DMS79 (cell line): ENCODE measurements at regions not wholly inside any gene's neighbourhood (a gene's known extent, or its start where the extent isn't known, plus 50 kb on each side); places are given as distances from the start of the nearest gene placed in this dataset.

Experiments
- DNase-seq: peaks from one replicate; lab custom pipeline; 2025; lab: John Stamatoyannopoulos, UW

DNA sequence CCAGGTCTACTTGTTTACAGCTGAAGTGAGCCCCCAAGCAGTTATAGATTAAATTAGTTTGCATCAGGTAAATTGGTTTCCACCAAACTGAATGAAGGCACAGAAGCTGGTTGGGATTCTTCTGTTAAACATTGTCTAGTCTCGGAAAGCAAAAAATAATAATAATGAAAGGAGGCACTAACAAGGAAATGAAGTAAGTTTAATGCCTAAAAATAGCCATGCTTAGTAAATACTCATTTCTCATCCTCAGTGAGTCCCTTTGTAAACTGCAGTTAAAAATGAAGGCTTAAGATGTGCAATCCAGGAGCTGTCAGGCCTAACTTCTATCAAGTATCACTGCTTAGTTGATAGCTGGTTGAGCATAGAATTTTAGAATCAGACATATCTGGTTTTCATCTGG is 113.5 kb downstream of the BTG1 start:
- DNase-seq, result no peak

- DNase-seq, result no peak
Measured at GRCh38 chr12:92030618-92031017, 115.0 kb downstream of the BTG1 start.

DNA sequence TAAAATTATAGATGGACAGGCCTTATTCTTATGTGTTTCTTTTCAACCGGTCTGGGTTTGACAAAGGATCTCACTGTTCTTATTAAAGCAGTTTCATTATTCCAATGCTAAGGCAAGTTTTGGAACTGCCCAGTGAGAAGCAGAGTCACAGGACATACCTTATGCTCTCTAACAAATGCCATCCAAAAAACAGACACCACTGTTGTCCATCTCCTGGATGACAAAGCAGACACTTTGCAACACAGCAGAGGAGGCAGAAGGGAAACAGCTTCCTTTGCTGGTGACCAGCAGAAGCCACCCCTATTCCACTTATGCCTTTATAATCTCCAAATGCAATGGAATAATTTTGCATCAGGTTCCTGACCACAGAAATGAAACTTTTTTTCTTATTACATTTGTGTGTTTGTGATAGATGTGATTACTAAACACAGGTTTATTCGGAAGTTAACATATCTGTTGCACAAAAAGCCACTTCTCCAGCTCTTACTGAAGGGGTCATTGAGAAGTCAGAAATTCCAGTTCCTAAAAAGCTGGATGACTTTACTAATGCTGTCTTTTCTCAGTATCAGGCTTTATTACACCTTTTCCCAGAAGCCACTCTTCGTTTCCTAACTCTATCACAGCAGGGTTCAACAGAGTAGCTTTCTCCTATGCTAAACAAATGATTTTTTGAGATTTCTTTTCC is 115.6 kb downstream of the BTG1 start:
- no peak for DNase-seq

DNA sequence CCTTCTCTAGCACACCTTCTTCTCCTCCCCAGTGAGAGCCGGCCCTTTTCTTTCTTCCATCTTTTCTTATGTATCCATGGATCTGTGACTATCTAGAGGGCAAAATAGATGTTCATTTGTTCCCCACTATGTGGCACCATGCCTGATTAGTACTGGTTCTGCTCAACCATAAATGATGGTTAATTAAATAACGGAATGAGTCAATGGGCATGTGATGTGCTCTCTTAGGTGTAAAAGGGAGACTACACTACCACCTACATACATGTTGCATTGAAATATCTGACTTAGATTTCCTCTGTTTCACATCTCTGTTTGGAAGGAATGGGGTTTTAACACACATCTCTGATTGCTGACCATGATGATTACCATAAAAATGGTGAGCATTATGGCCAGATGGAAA is 116.5 kb downstream of the BTG1 start:
- DNase-seq, result no peak

DNA sequence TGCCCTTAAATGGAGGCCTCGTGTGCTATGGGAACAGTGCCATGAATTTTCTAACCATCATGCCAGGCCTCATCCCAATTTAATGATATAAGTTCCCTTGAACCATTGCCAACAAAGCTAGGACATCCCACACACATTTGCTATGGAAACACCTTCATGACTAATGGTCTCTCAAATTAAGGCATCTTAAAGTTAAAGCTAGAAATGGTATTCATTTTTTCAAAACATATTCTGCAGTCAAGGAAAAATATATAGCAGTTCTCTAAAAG is 117.3 kb downstream of the BTG1 start:
- no peak for DNase-seq

GRCh38 chr12:92027701-92028440 is 117.8 kb downstream of the BTG1 start:
- DNase-seq, result no peak

DNA sequence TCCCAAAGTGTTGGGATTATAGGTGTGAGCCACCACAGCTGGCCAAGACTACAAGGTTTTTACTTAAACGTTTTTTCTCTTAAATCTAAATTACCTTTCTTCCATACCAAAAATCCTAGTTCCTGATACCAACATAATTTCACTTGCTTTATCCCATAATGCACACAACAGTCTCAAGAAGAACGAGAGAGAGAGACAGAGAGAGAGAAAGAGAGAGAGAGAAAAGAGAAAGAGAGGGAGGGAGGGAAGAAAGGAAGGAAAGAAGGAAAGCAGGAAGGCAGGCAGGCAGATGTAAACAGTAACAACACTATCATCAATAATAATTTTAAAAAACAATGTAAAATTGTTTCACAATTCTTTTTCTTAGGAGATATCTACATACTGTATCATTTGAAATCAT is 118.4 kb downstream of the BTG1 start:
- DNase-seq, result no peak

- DNase-seq, result no peak
Measured at GRCh38 chr12:92025462-92026207, 120.0 kb downstream of the BTG1 start.

DNA sequence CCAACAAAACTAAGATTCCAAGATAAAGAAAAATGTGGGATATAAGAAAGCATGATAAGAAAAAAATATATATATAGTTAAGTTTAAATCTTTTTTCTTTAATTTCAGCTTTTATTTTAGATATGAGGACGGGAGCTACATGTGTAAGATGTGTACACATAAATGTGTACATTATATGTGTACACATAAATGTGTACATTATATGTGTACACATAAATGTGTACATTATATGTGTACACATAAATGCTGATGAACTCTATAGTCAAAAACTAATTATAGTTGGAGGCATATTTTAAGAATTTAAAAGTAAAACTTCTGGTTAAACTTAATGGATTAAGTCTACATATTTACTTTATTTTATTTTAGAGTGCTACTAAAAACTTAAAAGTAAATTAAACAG is 123.6 kb downstream of the BTG1 start:
- DNase-seq, result no peak

GRCh38 chr12:92021666-92022035 is 124.0 kb downstream of the BTG1 start:
- no peak for DNase-seq

DNA sequence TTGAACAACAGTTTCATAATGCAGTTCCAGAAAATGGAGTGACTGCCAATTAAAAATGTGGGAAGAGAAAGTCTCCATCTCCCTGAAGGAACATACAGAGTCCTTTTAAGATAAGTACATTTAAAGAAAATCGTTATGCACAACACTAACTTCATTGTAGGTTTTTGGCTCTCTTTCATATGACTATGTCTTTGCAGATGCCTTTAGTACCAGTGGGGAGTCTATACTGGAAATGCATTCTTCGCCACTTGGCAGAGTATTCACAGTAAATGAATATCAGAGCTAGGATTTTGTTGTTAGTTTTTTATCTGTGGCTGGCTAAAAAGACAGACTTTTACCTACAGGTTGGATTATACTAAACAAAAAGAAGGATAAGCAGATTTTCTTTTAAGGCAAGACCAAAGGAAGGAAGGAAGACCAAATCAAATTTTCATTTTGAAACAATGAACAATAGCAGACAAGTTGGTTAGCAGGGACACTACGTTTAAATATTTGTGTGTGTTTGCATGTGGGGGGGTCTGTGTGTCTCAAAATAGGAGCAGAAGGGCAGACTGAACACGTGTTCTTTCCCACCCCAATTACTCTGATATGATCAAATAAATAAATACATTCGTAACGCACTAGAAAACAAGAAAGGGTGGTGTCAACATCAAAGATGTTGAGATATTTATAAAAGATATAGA is 124.5 kb downstream of the BTG1 start:
- DNase-seq, result no peak

GRCh38 chr12:92019491-92020277 is 126.0 kb downstream of the BTG1 start:
- no peak for DNase-seq

- no peak for DNase-seq
Measured at GRCh38 chr12:92012691-92013090, 133.0 kb downstream of the BTG1 start.

DNA sequence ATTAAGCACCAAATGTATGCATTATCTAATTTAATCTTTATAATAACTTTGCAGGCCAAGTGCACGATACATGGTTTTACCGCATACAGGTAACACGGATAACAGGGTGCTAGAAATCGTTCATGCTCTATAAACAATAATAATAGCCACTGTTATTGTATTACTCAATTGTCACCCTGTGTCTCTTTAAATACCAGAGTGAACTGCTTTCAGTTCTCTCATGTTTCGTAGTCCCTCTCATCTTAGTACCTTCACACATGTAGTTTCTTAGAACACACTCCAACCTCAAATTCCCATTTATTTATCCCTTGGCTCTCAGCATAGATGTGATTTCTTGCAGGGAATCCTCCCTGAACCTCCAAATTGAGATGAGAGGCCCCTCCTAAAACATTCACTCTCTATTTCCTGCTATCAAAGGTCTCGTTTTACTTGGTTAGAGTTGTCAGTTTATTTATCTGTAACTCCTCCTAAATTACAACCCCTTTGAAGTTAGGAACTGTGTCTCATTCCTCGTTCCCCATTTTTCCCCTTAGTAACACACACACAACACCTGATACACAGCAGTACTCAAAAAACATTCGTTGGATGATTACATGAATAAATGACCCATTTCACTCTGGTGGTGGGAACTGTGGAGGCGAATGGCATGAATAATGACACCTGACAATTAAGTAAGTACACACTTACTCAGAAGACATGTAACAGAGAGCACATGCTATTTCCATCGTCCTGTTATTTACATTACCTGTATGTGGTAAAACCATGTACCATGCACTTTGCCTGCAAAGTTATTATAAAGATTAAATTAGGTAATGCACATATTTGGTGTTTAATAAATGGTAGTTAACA is 134.6 kb downstream of the BTG1 start:
- no peak for DNase-seq

DNA sequence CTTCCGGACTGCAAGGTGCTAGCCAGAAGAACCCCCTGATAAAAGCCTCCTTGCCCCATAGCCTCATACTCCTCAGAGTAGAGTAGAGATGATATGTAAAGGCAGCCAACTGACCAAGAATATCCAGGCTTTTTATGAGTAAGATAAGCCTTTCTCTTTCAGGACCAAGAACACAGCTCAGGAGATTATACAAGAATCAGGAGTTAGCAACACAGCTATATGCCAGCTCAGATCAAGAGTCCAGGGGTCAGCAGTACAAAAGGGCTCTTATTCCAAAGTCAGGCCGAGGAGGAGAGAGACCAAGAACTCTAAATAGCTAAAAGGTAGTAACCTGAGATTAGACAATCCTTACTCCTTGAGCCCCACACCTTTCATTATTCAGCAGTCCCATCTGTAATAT is 135.3 kb downstream of the BTG1 start:
- no peak for DNase-seq

GRCh38 chr12:92008345-92008744 is 137.3 kb downstream of the BTG1 start:
- no peak for DNase-seq

- DNase-seq, result no peak
Measured at GRCh38 chr12:92007787-92008186, 137.9 kb downstream of the BTG1 start.

DNA sequence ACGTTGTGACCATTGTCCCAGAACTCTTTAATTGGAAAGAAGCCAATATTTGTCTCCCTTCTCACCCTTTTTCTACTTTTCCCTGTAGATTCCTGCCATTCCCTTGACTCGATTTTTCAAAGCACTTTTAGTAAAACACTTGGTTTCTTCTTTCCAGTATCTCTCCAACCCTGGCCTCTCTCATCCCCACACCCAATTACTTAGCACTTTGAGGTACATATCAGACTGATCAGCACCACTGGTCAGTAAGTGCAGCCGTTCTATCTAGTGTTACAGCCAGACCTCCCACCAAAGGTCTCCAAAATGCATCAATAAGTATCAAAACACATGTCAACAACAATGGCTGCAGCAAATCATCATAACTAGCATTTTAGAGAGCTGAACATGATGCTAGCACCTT is 141.9 kb downstream of the BTG1 start:
- no peak for DNase-seq

GRCh38 chr12:92002673-92003382 is 142.8 kb downstream of the BTG1 start:
- no peak for DNase-seq

GRCh38 chr12:92002195-92002649 is 143.4 kb downstream of the BTG1 start:
- DNase-seq, result no peak
